HUES48 (cell line): ENCODE measurements at regions not wholly inside any gene's neighbourhood (a gene's known extent, or its start where the extent isn't known, plus 50 kb on each side); places are given as distances from the start of the nearest gene placed in this dataset.

ENCODE experiments used
- H3K27ac ChIP-seq: one replicate; pipeline ENCODE4 v1.7.0; 2013; ENCODE audit warnings: low read depth, low read length, inconsistent platforms
- H3K27me3 ChIP-seq: 2 replicates; pipeline ENCODE4 v1.6.1; 2013; ENCODE audit warnings: mild to moderate bottlenecking, low read length; ENCODE audit not compliant: control insufficient read depth, insufficient read depth
- H3K36me3 ChIP-seq: 2 replicates; pipeline ENCODE4 v1.6.1; 2013; ENCODE audit warnings: low read length; ENCODE audit not compliant: control insufficient read depth, insufficient read depth
- H3K4me1 ChIP-seq: 2 replicates; pipeline ENCODE4 v1.6.1; 2013; ENCODE audit warnings: mild to moderate bottlenecking, low read length; ENCODE audit not compliant: control insufficient read depth, insufficient read depth
- H3K4me3 ChIP-seq: 2 replicates; pipeline ENCODE4 v1.5.1; 2013; ENCODE audit warnings: mild to moderate bottlenecking, low read depth, low read length
- H3K9ac ChIP-seq: 2 replicates; pipeline ENCODE4 v1.6.1; 2013; ENCODE audit warnings: mild to moderate bottlenecking, low read depth, low read length, moderate library complexity
- H3K9me3 ChIP-seq: 2 replicates; pipeline ENCODE4 v1.6.1; 2013; ENCODE audit warnings: low read length; ENCODE audit not compliant: control insufficient read depth, insufficient read depth

DNA sequence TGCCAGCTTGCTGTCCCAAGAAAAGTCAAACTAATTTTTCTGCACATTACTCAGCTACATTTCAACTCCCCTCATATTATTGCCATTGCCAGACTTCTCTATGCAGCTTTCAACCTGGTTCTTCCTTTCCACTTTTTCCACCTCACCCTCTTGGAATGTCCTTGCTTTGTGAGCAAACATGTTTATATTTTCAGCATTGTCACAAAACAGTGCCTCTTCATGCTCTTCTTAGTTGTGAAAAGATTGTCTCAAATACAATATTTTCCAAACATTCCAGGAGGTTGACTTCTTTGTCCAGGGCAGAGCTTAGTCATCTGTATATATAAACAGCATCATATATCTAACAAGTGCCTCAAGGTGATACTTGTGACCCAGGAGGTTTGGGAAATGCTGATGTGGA, 803.3 kb upstream of the CELF4 start:
- Histone ChIP-seq H3K4me3 (no peak overlapping the region), H3K4me1 (peaks cover 10% of the 10 kb centered on the region; the same call in 1 of the 2 replicates), H3K27me3 (no peaks in the 10 kb centered on the region), H3K36me3 (no peaks in the 10 kb centered on the region), H3K27ac (no peak overlapping the region), H3K9ac (no peak overlapping the region), H3K9me3 (no peaks in the 10 kb centered on the region)

DNA sequence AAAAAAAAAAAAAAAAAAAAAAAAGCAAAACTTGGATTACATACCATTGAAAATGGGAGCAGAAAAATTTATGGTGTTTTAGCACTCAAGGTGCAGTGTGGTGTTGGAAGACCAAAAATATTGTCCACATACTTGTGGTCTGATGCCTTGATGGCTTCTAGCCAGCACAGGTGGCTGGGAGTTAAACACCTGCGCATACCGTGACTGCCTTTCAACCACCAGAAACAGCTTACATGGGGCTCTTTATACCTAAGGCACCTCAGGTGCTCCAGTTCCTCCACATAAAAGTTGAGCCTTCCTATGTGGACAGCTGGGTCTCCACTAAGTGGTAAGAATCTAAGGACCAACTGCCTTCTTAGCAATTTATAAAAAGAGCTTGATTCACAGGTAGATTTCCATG, 802.6 kb upstream of the CELF4 start:
- no peaks in the 10 kb centered on the region for H3K9me3 ChIP-seq
- H3K4me1 ChIP-seq: peaks cover 10% of the 10 kb centered on the region; the same call in 1 of the 2 replicates
- H3K27ac ChIP-seq: no peak overlapping the region
- no peaks in the 10 kb centered on the region for H3K36me3 ChIP-seq
- H3K9ac ChIP-seq: no peak overlapping the region
- H3K4me3 ChIP-seq: no peak overlapping the region
- H3K27me3 ChIP-seq: no peaks in the 10 kb centered on the region

DNA sequence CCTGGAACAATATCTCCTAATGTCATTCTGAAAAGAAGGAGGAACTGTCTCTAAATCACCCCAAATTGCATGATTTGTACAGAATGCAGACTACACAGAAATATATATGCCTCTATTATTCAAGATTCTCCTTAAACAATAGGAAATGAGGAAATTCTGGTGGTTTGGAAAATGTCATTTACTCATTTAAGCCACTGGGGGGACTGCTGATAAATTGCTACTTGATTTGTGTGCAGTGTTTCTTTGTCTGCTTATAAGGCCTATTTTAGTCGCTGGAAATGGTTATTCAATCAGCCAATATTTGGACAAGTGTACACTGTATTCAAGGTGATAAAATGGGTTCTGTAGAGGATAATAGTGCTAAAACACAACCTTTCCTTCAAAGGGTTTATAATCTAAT, 801.9 kb upstream of the CELF4 start:
- no peaks in the 10 kb centered on the region for H3K9me3 ChIP-seq

DNA sequence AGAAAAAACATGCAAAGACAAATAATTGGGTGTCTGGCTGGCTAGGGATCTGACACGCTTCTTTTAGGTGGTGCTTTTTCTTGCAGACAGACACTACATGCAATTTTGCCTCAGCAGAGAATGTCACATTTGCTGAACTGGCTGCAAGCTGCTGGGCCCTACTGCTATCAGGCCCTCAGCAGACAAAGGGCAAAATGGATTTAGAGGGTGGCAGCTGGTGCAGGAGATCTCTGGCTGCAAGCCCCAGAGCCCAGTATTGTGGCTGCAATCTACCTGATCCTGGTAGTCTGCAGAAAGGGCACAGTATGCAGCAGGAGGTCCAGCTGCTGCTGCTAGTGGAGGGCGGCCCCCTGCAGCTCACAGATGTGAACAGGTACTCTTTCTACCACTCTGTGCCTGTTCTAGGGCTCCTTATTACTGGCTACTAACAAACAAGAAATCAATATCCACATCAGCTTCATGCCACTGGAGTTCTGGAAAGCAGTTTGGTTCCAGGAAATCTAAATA, 796.7 kb upstream of the CELF4 start:
- H3K36me3 ChIP-seq: no peaks in the 10 kb centered on the region
- H3K9me3 ChIP-seq: no peaks in the 10 kb centered on the region
- no peaks in the 10 kb centered on the region for H3K27me3 ChIP-seq
- H3K27ac ChIP-seq: no peak overlapping the region
- no peak overlapping the region for H3K9ac ChIP-seq
- H3K4me3 ChIP-seq: no peak overlapping the region
- peaks cover 7% of the 10 kb centered on the region; the same call in 1 of the 2 replicates for H3K4me1 ChIP-seq

More for the DNA sequence above, 801.9 kb upstream of the CELF4 start:
- peaks cover 13% of the 10 kb centered on the region for H3K4me1 ChIP-seq
- H3K27me3 ChIP-seq: no peaks in the 10 kb centered on the region
- no peak overlapping the region for H3K9ac ChIP-seq
- H3K27ac ChIP-seq: no peak overlapping the region
- H3K4me3 ChIP-seq: no peak overlapping the region
- H3K36me3 ChIP-seq: no peaks in the 10 kb centered on the region

DNA sequence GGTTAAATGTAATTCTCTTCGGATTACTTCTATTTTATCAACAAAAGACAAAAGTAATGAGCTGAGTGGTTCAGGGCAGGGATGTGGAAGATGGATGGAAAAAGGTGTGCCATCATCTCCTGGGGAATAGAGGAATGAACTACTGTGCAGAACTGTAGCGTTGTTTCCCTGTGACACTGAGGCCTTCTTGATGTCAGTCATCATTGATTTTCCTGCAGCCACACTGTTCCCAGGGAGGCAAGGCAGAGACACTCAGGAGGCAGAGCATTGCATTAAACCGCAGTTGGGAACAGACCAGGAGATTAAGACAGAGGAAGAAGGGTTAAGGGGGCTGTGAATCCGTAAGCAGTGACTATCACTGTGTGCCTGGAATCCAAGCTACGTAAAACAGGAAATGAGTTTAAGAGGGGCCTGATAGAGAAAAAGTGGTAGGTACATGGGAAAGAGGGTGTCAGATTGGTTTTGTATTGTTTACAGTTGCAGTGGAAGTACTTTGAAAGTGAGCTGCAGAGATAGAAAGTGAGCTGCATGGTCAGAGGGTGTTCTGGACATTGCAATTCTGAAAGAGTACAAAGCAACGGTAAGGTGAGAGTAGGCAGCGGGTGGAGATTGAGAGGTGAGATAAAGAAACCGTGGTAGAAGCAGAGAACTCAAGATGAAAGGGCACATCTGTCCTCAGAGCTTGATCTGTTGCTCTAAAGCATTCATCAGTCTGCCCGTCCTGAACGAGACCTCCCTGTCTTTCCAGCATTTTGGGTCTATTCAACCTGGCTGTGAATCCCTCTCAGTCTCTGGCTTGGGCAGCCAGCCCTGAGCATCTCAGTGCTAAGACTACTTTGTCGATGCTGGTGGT, 793.4 kb upstream of the CELF4 start:
- peaks cover 7% of the 10 kb centered on the region; the same call in 1 of the 2 replicates for H3K4me1 ChIP-seq
- no peaks in the 10 kb centered on the region for H3K9me3 ChIP-seq
- no peak overlapping the region for H3K4me3 ChIP-seq
- H3K27me3 ChIP-seq: no peaks in the 10 kb centered on the region
- no peaks in the 10 kb centered on the region for H3K36me3 ChIP-seq
- no peak overlapping the region for H3K9ac ChIP-seq
- H3K27ac ChIP-seq: no peak overlapping the region

DNA sequence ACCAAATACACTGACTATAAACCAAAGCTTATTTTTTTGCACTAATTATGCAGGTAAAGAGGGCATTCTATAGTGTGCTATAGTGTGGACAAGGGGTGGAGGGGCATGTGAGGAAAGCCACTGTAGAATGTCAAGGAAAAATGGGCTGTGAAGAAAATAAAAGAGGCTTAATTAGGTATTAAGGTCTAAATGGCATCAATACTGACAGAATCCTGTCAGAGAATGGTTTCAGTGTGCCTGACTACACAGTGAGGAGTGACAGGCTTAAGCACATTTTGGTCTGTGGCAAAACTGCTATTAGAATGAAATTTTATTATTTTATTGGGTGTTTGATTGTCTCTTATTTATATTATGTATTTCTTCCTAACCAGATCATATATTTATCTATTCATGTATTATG, 787.6 kb upstream of the CELF4 start:
- no peaks in the 10 kb centered on the region for H3K27me3 ChIP-seq
- H3K9ac ChIP-seq: no peak overlapping the region
- H3K9me3 ChIP-seq: no peaks in the 10 kb centered on the region
- no peaks in the 10 kb centered on the region for H3K36me3 ChIP-seq
- no peak overlapping the region for H3K4me3 ChIP-seq
- H3K27ac ChIP-seq: no peak overlapping the region
- no peaks in the 10 kb centered on the region for H3K4me1 ChIP-seq

DNA sequence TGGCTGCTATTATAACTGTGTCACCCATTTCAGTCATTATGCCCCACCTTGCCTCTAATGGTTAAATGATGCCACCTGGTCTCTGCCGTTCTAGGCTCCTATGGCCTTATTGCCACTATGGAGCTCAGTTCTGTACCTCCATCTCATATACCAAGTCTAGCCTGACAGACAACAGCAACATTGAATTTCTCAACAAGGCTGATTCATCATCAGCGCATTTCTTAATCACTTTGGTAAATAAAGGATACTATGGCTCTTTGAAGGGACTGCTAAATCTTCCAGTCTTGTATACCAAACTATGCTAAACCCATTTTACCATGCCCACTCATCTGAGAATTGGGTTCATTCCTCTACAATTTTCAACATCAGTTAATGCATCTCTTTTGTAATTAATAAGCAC, 784.5 kb upstream of the CELF4 start:
- no peaks in the 10 kb centered on the region for H3K27me3 ChIP-seq
- no peaks in the 10 kb centered on the region for H3K36me3 ChIP-seq
- no peak overlapping the region for H3K4me3 ChIP-seq
- H3K9ac ChIP-seq: no peak overlapping the region
- H3K27ac ChIP-seq: no peak overlapping the region
- no peaks in the 10 kb centered on the region for H3K9me3 ChIP-seq
- H3K4me1 ChIP-seq: no peaks in the 10 kb centered on the region

DNA sequence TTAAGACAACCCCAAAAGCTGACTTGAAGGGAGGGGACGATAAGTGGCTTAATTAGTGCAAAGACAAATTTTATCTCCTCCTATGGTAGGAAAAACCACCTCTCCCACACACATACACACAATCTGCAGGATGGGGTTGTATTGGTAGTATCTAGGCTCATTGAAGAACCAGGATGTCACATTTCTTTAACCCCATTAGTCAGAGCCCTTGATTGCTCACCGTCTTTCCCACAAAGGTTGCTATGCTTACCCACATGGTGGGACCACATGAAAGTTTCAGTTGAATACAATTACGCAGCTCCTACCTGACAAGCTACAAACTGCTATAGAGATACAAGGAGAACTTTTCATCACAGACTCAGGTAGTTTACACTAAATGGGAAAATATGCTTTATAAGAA, 765.0 kb upstream of the CELF4 start:
- Histone ChIP-seq H3K36me3 (no peaks in the 10 kb centered on the region), H3K9me3 (no peaks in the 10 kb centered on the region), H3K27me3 (no peaks in the 10 kb centered on the region), H3K4me1 (no peaks in the 10 kb centered on the region), H3K9ac (no peak overlapping the region), H3K4me3 (no peak overlapping the region), H3K27ac (no peak overlapping the region)

DNA sequence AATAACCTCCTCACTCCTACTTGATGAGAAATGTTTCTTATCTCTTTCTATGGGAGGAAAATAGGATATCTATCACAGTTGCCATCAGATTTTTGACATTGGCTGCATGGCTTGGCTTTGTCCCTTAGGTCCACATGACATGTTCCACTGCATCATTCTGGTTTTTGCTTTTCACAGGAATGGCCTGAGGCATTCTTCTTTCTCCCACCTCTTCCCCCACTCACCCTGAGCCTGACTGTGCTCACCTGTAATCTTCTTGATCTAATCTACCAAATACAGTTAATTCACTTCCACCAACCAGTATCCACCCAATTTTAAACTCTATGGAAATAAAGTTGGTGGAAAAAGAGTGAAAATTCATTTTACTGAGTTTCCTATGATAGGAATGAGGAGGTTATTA, 763.5 kb upstream of the CELF4 start:
- Histone ChIP-seq H3K9ac (no peak overlapping the region), H3K4me3 (no peak overlapping the region), H3K27me3 (no peaks in the 10 kb centered on the region), H3K9me3 (no peaks in the 10 kb centered on the region), H3K4me1 (no peaks in the 10 kb centered on the region), H3K36me3 (no peaks in the 10 kb centered on the region), H3K27ac (no peak overlapping the region)

DNA sequence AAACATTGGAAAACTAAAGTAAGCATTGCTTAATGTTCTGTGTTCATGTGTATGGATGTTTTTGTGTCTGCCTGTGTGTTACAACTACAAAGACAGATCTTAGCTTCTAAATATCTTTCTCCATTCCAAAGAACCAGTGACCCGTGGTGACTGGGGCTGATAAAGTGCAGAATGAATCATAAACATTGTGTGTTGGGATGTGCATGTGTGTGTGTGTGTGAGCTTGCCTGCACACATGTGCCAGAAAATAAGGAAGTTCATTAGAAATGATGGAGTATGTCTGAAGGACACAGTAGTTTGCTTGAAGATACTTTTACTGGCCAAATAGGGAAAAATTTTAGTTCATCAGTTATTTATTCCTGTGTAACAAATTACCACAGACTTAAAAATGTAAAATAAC, 756.6 kb upstream of the CELF4 start:
- Histone ChIP-seq H3K9me3 (no peaks in the 10 kb centered on the region), H3K27ac (no peak overlapping the region), H3K36me3 (no peaks in the 10 kb centered on the region), H3K4me3 (no peak overlapping the region), H3K4me1 (no peaks in the 10 kb centered on the region), H3K27me3 (no peaks in the 10 kb centered on the region), H3K9ac (no peak overlapping the region)

DNA sequence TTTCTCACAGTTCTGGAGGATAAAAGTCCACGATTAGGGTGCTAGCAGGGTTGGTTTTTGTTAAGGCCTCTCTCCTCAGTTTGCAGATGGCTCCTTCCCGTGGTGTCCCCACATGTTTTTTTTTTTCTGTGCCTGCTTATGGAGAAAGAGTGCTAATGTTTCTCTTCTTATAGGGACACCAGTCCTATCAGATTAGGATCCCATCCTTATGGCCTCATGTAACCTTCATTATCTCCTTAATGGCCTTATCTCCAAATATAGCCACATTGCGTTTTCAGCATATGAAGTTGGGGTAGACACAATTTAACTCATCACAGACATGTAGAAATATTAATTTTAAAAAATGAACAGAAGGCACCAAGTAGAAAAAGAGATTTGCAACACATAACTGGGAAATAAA, 755.7 kb upstream of the CELF4 start:
- H3K36me3 ChIP-seq: no peaks in the 10 kb centered on the region
- H3K4me3 ChIP-seq: no peak overlapping the region
- no peak overlapping the region for H3K9ac ChIP-seq
- no peaks in the 10 kb centered on the region for H3K9me3 ChIP-seq
- no peak overlapping the region for H3K27ac ChIP-seq
- H3K4me1 ChIP-seq: no peaks in the 10 kb centered on the region
- no peaks in the 10 kb centered on the region for H3K27me3 ChIP-seq
